Karpas-422 (cell line): ENCODE measurements at regions not wholly inside any gene's neighbourhood (a gene's known extent, or its start where the extent isn't known, plus 50 kb on each side); places are given as distances from the start of the nearest gene placed in this dataset.
"Not testable (repeated sequence)": the region's sequence is repeated elsewhere in the genome, so short reads cannot be mapped to it uniquely, and the experiment has no call there.

ENCODE experiments used
- DNase-seq: peaks from one replicate; pipeline ENCODE4 v3.0.0-alpha.2; 2015
- H2AFZ ChIP-seq: fragments of 200-600 bp; sonication (generic); 2 replicates; pipeline ENCODE4 v1.6.1; 2014; ENCODE audit warnings: antibody characterized with exemption, low read length, mixed read lengths
- H3K27ac ChIP-seq: fragments of 200-600 bp; sonication (generic); 2 replicates; pipeline ENCODE4 v1.5.1; 2014; ENCODE audit warnings: mild to moderate bottlenecking, low read length, moderate library complexity
- H3K27me3 ChIP-seq: fragments of 200-600 bp; sonication (generic); 2 replicates; pipeline ENCODE4 v1.6.1; 2014; ENCODE audit warnings: low read length, mixed read lengths
- H3K36me3 ChIP-seq: fragments of 200-600 bp; sonication (generic); 2 replicates; pipeline ENCODE4 v1.6.1; 2014; ENCODE audit warnings: low read length, mixed read lengths; ENCODE audit not compliant: insufficient read depth
- H3K4me1 ChIP-seq: fragments of 200-600 bp; sonication (generic); 2 replicates; pipeline ENCODE4 v1.6.1; 2014; ENCODE audit warnings: mild to moderate bottlenecking, low read length, mixed read lengths
- H3K4me2 ChIP-seq: fragments of 200-600 bp; sonication (generic); 2 replicates; pipeline ENCODE4 v1.6.1; 2014; ENCODE audit warnings: low read length, low read depth, mild to moderate bottlenecking; ENCODE audit not compliant: poor library complexity, severe bottlenecking
- H3K4me3 ChIP-seq: fragments of 200-600 bp; sonication (generic); 2 replicates; pipeline ENCODE4 v1.5.1; 2014; ENCODE audit warnings: mild to moderate bottlenecking, antibody characterized with exemption, low read length, mixed read lengths
- H3K79me2 ChIP-seq: fragments of 200-600 bp; sonication (generic); 2 replicates; pipeline ENCODE4 v1.6.1; 2014; ENCODE audit warnings: mild to moderate bottlenecking, low read length, mixed read lengths
- H3K9ac ChIP-seq: fragments of 200-600 bp; sonication (generic); 2 replicates; pipeline ENCODE4 v1.6.0; 2014; ENCODE audit warnings: low read length
- H3K9me2 ChIP-seq: fragments of 200-600 bp; sonication (generic), shearing (Covaris generic); replicated peaks from 2 replicates; pipeline ENCODE4 v1.6.0; 2014; ENCODE audit warnings: mild to moderate bottlenecking, low read length, moderate library complexity; ENCODE audit not compliant: insufficient read depth
- H3K9me3 ChIP-seq: fragments of 300-700, 200-600 bp; sonication (generic); 2 replicates; pipeline ENCODE4 v1.6.1; 2014; ENCODE audit warnings: low read length, mixed read lengths
- H4K20me1 ChIP-seq: fragments of 200-600 bp; sonication (generic); 2 replicates; pipeline ENCODE4 v1.6.1; 2014; ENCODE audit warnings: mild to moderate bottlenecking, antibody characterized with exemption, low read length, low read depth; ENCODE audit not compliant: insufficient read depth

DNA sequence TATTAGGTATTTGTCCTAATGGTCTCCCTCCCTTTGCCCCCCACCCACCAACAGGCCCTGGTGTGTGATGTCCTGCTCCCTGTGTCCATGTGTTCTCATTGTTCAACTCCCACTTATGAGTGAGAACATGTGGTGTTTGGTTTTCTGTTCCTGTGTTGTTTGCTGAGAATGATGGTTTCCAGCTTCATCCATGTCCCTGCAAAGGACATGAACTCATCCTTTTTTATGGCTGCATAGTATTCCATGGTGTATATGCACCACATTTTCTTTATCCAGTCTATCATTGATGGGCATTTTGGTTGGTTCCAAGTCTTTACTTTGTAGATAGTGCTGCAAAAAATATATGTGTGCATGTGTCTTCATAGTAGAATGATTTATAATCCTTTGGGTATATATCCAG lies 81.4 kb upstream of the ZNF536 start:
- not testable (repeated sequence) for H3K27me3 ChIP-seq, H3K9ac ChIP-seq, H3K9me2 ChIP-seq, DNase-seq, H3K4me3 ChIP-seq, H4K20me1 ChIP-seq, H3K36me3 ChIP-seq, H3K79me2 ChIP-seq, H3K9me3 ChIP-seq, H3K27ac ChIP-seq, H2AFZ ChIP-seq, H3K4me2 ChIP-seq
- peaks cover 44% of the 10 kb centered on the region for H3K4me1 ChIP-seq

DNA sequence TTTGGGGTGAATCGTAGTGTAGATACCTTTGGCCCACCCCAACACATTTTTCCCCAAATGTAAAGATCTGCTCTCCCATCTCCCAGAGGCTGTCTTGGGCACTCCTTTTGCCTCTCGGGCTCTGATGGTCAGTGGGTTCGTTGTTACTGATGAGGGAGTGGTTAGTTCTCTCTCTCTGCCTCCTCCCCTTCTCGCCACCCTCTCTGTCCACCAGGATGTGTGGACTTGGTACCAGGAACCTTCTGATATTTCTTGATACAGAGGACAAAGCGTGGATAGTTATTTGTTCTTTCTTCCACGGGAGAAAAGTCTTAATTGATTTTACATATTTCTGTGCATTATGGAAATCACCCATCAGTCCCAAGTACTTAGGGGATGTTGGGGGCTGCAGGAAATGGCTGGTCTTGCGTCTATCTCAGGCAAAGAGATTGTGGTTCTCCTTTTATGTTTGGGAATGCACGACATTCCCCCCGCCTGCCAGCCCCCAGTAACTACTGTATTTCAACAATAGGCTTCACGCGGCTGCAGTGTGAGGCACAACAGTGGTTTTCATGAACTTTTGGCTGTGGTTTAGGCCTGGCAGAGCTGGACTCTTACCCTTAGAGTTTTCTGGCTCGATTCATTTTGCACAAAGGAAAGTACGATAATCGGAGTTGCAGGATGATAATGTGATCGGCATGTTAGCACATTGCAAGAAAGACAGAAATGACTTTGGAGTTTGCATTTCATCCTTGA lies 79.0 kb upstream of the ZNF536 start:
- Histone ChIP-seq H3K9me3 (no peaks in the 10 kb centered on the region), H3K36me3 (no peaks in the 10 kb centered on the region), H3K4me2 (peak overlapping the region; percentile 11), H2AFZ (no peak overlapping the region), H3K79me2 (no peaks in the 10 kb centered on the region), H3K4me1 (peaks cover 49% of the 10 kb centered on the region), H3K9ac (no peak overlapping the region), H3K27ac (no peak overlapping the region), H3K4me3 (no peak overlapping the region), H3K27me3 (no peaks in the 10 kb centered on the region), H4K20me1 (no peaks in the 10 kb centered on the region), H3K9me2 (no peaks in the 10 kb centered on the region)
- no peak for DNase-seq

DNA sequence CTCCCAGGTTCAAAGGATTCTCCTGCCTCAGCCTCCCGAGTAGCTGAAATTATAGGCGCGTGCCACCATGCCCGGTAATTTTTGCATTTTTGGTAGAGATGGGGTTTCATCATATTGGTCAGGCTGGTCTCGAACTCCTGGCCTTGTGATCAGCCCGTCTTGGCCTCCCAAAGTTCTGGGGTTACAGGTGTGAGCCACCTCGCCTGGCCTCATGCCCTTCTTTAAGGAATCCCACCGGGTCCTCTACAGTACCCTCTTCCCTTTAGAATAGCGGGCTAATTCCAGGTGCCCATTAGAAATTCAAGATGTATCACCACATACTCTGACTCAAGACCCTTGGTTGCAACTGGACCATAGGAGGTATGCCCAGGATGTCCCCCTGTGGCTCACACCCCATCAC lies 74.2 kb upstream of the ZNF536 start:
- no peaks in the 10 kb centered on the region for H3K27me3 ChIP-seq
- H3K4me1 ChIP-seq = peaks cover 62% of the 10 kb centered on the region
- no peaks in the 10 kb centered on the region for H3K9me2 ChIP-seq
- no peaks in the 10 kb centered on the region for H3K36me3 ChIP-seq
- no peak overlapping the region for H3K4me2 ChIP-seq
- no peaks in the 10 kb centered on the region for H3K9me3 ChIP-seq
- no peaks in the 10 kb centered on the region for H4K20me1 ChIP-seq
- no peak overlapping the region for H3K9ac ChIP-seq
- no peaks in the 10 kb centered on the region for H3K79me2 ChIP-seq
- H2AFZ ChIP-seq = no peak overlapping the region
- no peak overlapping the region for H3K4me3 ChIP-seq
- no peak overlapping the region for H3K27ac ChIP-seq
- DNase-seq = no peak

DNA sequence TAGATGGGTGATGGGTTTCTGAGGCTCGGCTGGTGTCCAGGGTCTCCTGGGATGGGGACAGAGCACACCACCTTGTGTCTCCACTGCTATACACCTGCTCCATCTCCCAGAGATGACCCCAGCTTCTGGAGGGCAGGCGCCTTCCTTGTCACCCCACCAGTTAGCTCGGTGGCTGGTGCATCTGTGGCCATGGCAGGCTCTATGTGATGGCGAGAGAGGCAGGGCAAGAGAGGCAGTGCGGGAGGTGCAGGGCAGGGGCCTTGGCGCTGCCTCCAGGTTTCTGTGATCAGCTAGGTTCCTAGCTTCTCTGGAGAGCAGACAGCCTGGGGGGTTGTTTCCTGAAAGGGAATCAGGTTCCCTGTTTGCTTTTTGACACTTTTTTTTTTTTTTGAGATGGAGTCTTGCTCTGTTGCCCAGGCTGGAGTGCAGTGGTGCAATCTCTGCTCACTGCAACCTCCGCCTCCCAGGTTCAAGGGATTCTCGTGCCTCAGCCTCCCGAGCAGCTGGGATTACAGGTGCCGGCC lies 69.0 kb upstream of the ZNF536 start:
- no peak overlapping the region for H2AFZ ChIP-seq
- no peak overlapping the region for H3K4me3 ChIP-seq
- H3K9me3 ChIP-seq = no peaks in the 10 kb centered on the region
- no peaks in the 10 kb centered on the region for H3K27me3 ChIP-seq
- peaks cover 72% of the 10 kb centered on the region for H3K4me1 ChIP-seq
- no peak for DNase-seq
- no peaks in the 10 kb centered on the region for H4K20me1 ChIP-seq
- no peaks in the 10 kb centered on the region for H3K79me2 ChIP-seq
- no peak overlapping the region for H3K4me2 ChIP-seq
- H3K9me2 ChIP-seq = no peaks in the 10 kb centered on the region
- no peaks in the 10 kb centered on the region for H3K36me3 ChIP-seq
- H3K27ac ChIP-seq = no peak overlapping the region
- H3K9ac ChIP-seq = no peak overlapping the region

DNA sequence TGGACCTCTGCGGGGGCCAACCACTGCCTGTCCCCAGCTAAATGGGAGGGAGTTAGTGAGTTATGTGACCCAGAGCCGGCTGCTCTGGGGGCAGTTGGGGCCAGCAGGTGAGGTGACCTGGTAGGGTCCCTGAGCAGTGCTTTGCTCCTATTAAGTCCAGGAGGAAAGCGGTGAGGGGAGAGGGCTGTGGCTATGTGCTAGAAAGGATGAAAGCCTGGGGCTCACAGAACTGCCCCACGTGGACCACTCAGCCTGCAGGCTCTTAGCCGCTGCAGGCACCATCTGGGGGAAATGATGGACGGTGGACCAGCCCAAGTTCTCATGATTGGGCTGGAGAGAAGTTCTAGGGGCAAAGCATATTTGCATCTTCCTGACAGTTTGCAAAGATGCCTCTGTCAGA lies 67.6 kb upstream of the ZNF536 start:
- no peaks in the 10 kb centered on the region for H3K9me3 ChIP-seq
- DNase-seq = peak; percentile 79
- no peak overlapping the region; the same call in 1 of the 2 replicates for H2AFZ ChIP-seq
- H3K27ac ChIP-seq = peak overlapping the region; percentile 99
- H3K4me1 ChIP-seq = peaks cover 70% of the 10 kb centered on the region
- H4K20me1 ChIP-seq = no peaks in the 10 kb centered on the region
- no peaks in the 10 kb centered on the region; the same call in 1 of the 2 replicates for H3K36me3 ChIP-seq
- H3K4me2 ChIP-seq = peak overlapping the region; percentile 70
- no peaks in the 10 kb centered on the region for H3K79me2 ChIP-seq
- H3K4me3 ChIP-seq = peak overlapping the region; percentile 44; the same call in 1 of the 2 replicates
- no peaks in the 10 kb centered on the region for H3K27me3 ChIP-seq
- peak overlapping the region; percentile 66 for H3K9ac ChIP-seq
- H3K9me2 ChIP-seq = no peaks in the 10 kb centered on the region

DNA sequence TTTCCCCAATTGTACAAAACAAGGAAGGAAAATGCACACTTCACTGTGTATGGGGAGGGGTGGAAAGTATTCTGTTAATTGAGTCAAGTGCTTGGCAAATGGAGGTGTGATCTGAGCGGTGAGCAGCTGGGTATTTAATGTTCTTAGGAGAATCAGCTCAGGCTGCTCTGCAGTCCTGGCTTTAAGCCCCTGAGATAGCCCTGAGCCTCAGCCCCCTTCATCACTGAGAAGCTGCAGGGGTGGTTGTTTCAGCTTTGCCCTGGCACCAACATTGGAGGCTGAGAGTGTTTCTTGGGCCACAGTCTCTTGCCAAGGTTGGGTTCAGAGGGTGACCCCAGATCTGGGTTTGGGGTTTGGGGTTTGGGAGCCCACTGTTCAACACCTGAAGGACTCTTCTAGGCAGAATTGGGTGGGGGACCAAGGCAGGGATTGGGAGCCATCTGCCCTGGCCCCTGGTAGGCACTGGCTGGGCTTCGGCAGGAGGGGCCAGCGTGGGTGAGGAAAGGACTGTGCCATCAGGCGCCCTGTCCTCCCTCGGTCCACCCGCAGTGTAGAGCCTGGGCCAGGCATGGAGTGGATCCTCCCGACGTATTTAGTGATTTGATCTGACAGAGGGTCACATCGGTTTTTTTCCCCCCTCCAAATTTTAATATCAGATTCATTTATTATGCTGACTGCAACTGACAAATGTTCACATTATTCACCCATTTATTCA lies 66.7 kb upstream of the ZNF536 start:
- H3K27me3 ChIP-seq = no peaks in the 10 kb centered on the region

DNA sequence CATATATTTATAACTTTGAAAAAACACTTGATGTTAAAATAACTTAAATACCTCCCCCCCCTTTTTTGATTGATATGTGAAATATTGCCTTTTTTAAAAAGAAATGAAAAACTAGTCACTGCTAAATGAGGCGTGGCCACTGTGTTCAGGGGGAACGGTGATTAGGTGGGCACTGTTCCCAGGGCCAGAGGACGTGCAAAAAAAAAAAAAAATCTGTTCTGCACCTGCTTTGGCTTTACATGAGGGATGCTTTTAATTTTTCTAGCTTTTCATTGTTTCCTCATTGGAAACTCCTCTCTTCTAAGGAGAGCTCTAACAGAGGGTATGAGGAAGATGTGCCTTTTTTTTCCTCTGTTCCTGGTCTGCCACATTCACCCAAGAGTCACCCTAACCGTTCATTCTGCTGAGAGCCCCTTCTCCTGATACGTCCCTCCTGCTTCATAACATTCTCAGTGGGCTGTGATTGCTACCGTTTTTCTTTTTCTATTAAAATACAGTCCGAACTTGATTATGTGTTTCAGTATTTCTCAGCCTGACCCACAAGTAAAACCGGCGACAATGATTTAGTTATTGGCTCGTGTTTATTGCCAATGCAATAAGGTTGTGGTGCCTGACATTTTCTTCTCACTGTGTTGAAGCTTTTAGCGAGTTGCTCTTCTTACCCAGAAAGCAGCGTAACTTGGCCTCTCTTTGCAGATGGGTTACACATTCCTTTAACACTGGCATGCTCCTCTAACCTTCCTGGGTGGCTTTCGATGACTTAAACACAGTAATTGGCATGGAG lies 64.8 kb upstream of the ZNF536 start:
- Histone ChIP-seq H3K4me2 (peak overlapping the region; percentile 70), H3K9me2 (no peaks in the 10 kb centered on the region), H2AFZ (peak overlapping the region; percentile 44; the same call in 1 of the 2 replicates), H3K79me2 (no peaks in the 10 kb centered on the region), H3K4me1 (peaks cover 89% of the 10 kb centered on the region), H3K4me3 (peak overlapping the region; percentile 5; the same call in 1 of the 2 replicates), H3K27ac (peak overlapping the region; percentile 99), H3K9ac (peak overlapping the region; percentile 49), H3K36me3 (no peaks in the 10 kb centered on the region; the same call in 1 of the 2 replicates), H3K27me3 (no peaks in the 10 kb centered on the region), H3K9me3 (no peaks in the 10 kb centered on the region), H4K20me1 (no peaks in the 10 kb centered on the region)
- peak; percentile 59 for DNase-seq

More for the DNA sequence above, 66.7 kb upstream of the ZNF536 start:
- Histone ChIP-seq H3K79me2 (no peaks in the 10 kb centered on the region), H3K9me3 (no peaks in the 10 kb centered on the region), H3K27ac (peak overlapping the region; percentile 99), H3K36me3 (no peaks in the 10 kb centered on the region; the same call in 1 of the 2 replicates), H3K4me3 (peak overlapping the region; percentile 44; the same call in 1 of the 2 replicates), H3K9ac (peak overlapping the region; percentile 66), H4K20me1 (no peaks in the 10 kb centered on the region), H3K4me2 (peak overlapping the region; percentile 70), H2AFZ (no peak overlapping the region), H3K9me2 (no peaks in the 10 kb centered on the region), H3K4me1 (peaks cover 80% of the 10 kb centered on the region)
- DNase-seq = peak; percentile 56
